H54 (cell line): ENCODE measurements at regions not wholly inside any gene's neighbourhood (a gene's known extent, or its start where the extent isn't known, plus 50 kb on each side); places are given as distances from the start of the nearest gene placed in this dataset.

Experiments used
- DNase-seq: peaks from one replicate; pipeline ENCODE4 v3.0.0; 2011; ENCODE audit warnings: low spot score, mixed read lengths; ENCODE audit not compliant: insufficient read length
- FAIRE-seq: peaks from 3 replicates; lab custom pipeline; 2011; peaks lifted over from hg19 to GRCh38; lab: Jason Lieb, UNC
- POLR2A ChIP-seq: IDR thresholded peaks from 2 replicates; pipeline ENCODE4 v1.6.1; 2011; ENCODE audit warnings: low read depth, mild to moderate bottlenecking, low read length

DNA sequence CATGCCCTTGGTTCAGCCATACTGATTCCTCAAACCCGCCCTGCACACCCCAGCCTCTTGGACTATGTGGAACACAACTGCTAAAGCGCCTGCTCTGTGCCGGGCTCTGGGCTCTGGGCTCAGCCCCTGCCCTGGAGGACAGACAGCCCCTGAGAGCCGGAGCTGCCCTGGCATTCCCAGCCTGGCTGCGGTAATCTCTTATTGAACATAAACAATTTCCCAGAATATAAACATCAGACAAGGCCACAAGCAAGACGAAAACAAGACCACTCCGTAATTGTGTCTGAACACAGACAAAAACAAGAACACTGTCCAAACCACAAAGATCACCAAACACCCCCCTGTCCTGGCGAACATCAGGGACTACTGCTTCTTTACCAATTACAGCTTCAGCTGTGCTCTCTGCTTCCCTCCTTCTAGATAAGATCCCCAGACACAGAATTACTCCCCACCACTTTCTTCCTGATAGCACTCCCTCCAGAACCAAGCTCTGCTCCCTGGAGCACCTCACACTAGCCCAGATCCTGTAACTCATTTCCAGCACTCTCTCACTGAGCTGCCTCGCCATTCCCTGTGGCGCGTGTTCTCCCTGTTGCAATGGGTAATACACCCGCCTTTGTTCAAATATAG is 57.1 kb upstream of the TLE3 start:
- TF ChIP-seq POLR2A = no peak
- no peak for DNase-seq
- no peak for FAIRE-seq

DNA sequence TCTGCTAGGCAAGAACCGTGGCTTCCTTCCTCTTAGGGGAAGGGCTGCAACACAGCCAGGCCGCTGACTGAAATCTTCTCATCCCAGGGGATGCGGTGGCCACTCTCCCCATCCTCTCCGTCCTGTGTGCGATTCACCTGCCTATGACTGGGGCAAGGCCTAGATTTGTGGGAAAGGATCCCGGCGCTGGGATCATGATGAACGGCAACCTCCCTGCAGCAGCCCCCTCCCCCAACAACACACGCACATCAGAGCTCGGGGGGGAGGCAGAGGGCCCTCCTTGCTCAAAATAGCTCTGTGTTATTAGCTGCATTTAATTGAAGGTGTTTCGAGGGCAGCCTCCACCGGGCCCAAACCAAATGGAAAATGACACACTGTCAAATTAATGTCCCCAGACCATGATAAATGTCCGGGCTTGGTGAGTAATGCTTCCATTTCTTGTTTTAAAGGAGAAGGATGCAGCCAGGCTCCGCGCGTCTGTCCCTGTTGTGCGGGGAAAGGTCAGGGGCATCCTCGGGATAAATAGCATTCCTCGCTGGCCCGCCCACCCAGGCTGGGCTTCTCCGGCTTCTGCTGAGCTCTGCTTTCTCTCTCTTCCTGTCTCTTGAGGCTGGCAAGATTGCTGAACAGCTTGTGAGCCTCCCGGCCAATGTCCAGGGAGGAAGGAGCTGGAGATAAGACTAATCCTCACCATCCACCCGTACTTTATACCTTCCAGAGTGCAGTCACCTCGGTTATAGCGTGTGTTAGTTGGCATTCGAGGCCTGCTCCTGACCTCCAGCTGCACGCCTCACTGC is 56.4 kb upstream of the TLE3 start:
- FAIRE-seq (no peak), DNase-seq (no peak)
- no peak for TF ChIP-seq POLR2A

DNA sequence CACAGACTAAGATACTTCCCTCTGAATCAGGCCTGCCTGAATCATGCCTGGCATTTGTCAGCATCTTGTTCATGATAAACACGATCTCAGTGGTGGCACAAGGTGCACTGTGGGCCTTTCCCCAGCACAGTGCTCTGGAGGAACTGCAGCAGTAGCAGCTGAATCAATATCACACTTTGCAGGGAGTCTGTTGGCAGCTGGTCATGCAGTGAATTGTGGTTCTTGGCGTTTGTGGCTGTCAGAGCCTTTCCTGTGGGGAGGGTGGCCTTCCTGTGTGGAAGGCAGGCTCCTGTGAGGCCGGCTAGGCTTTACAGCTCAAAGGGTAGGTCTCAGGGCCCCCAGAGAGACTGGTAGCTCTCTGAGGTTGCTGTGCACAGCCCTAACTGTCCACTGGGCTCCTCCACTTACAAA is 54.4 kb upstream of the TLE3 start:
- TF ChIP-seq POLR2A = no peak
- no peak for DNase-seq
- no peak for FAIRE-seq

DNA sequence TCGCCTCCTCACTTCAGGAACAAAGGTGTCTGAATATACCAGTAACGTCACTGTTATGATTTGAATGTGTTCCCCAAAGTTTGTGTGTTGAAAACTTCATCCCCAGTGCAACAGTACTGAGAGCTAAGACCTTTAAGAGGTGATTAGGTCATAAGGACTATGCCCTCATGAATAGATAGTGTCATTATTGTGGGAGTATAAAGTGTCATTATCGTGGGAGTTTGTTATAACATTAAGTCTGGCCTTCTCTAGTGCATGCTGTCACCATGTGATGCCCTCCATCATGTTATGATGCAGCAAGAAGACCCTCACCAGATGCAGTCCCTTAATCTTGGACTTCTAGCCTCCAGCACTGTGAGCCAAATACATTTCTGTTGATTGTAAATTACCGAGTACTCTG is 53.7 kb upstream of the TLE3 start:
- no peak for FAIRE-seq
- no peak for DNase-seq
- no peak for TF ChIP-seq POLR2A

DNA sequence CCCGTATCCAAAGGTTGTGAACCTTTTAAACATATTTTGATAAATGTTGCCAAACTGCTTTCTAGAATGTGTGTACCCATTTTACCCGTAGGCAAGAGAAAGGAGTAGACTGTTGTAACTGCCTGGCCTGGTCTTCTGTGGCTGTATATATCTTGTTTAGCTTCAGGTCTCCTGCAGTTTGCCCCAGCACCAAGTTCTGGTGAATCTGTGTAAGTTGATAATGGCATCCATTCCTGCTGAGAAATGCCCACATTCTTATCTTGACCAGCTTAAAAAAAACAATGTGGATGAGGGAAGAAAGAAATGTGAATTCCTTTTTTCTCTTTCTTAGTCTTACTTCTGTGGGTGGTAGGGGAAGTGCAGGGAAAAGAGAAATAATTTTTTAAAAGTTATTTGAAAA is 53.3 kb upstream of the TLE3 start:
- FAIRE-seq (no peak), DNase-seq (no peak)
- no peak for TF ChIP-seq POLR2A

DNA sequence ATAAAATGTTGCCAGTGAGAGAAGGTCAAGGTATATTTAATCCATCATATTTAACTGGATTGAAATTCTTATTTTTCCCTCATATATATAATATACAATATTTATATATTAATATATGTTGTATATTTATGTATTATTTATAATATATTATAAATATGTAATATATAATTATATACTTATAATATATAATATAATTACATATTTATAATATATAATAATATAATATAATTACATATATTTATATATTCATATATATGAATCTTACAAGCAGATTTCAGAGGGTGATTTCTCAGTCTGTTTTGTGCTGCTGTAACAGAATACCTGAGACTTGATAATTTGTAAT is 52.7 kb upstream of the TLE3 start:
- no peak for TF ChIP-seq POLR2A
- FAIRE-seq (no peak), DNase-seq (no peak)

DNA sequence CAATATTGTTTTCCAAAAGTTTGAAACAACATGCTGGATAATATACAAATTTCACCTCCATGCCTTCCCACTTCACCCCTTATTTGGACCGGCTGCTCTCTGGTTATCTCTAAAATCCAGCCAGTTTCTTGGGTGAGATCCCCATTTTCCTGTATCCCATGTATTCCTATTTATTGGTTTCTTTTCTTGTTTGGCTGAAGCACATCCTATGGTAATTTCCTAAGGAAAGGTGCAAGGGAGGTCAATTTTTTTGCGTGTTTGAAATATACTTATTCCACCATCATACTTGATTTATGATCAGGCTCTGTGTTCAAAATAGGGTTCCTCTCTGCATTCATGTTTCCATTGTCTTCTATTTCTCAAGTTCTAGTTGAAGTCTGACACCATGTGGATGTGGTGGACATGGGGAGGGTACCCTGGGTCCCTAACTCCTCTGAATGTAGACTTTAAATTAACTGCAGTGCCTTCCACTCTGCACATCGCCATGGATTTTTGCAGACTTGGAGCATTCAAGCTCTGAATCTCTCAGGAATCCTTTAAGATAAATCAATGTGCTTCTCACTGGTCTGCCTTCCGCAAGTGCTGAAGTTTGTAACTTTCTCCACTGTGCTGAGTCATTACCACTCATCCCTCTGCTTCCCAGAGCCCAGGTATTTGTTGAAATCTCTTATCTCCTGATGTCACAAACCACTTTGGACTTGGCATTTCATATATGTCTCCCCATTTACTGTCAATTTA is 52.1 kb upstream of the TLE3 start:
- DNase-seq (no peak), FAIRE-seq (no peak)
- no peak for TF ChIP-seq POLR2A

DNA sequence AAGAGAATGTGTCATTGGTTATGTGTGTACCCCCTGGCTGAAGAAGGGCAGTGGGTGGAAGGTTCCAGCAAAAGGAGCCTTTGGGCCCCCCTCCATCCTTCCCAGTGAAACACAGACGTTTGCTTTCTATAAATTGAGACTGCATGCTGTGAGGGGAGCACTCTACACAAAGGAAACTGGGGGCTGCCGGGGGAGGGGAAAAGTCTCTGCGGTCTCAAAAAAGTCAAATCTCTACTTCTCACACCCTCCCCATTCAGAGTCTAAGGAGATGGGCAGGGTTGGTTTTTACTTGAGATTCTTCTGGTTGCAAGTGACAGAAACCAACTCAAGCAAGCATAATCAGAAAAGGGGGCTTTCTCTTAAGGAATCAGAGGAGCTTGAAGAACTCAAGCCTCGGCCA is 50.1 kb upstream of the TLE3 start:
- TF ChIP-seq POLR2A = no peak
- FAIRE-seq (no peak), DNase-seq (no peak)
